NCI-H1417 (cell line): ENCODE measurements at regions not wholly inside any gene's neighbourhood (a gene's known extent, or its start where the extent isn't known, plus 50 kb on each side); places are given as distances from the start of the nearest gene placed in this dataset.

Source experiments
- DNase-seq, 3 experiments: peaks; one replicate each; lab custom pipeline; 2025; lab: John Stamatoyannopoulos, UW

DNA sequence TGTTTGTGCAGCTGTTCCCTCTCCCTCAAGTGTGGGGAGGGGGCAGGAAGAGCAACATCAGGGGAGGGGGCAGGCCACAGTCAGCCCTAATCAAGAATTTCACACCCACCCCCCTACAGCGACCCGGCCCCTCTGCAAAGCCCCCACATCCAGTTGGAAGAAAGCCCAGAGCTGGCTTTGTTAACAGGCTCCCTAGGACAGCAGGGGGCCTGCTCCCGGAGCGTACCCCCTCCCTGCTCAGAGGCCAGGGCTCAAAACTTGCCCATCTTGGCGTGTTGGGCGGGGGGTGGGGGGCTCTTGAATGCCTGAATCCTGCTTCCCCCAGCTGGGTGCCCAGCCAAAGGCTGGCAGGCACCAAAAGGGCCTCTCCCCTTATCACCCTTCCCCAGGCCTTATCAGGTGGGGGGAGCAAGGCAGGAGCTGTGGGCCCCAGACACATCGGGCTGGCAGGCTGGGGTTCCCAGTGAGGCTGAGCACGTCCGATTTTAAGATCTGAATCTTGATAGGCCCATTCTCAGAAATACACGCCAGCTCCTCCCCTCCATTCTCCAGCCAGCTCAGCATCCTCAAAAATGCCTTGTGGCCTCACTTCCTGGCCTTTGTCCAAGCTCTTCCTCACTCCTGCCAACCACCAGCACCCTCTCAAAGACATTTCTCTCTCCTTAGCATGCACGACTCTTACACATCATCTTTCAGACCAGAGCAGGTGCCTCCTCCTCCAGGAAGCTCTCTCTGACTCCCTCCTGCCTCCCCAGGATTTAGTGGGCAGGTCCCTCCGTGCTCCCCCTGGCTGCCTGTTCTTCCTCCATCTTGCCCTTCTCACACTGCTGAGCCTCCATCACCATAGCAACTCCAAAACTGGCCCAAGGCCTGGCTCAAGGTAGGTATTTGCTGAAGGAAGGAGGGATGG, 384.8 kb downstream of the MN1 start:
- peak in 2 of 3 experiments; percentile 7 to 45 for DNase-seq

GRCh38 chr22:27417421-27417814, 384.1 kb downstream of the MN1 start:
- DNase-seq = no peak

GRCh38 chr22:27418261-27418660, 383.3 kb downstream of the MN1 start:
- DNase-seq = no peak

GRCh38 chr22:27419473-27419872, 382.1 kb downstream of the MN1 start:
- no peak for DNase-seq

DNA sequence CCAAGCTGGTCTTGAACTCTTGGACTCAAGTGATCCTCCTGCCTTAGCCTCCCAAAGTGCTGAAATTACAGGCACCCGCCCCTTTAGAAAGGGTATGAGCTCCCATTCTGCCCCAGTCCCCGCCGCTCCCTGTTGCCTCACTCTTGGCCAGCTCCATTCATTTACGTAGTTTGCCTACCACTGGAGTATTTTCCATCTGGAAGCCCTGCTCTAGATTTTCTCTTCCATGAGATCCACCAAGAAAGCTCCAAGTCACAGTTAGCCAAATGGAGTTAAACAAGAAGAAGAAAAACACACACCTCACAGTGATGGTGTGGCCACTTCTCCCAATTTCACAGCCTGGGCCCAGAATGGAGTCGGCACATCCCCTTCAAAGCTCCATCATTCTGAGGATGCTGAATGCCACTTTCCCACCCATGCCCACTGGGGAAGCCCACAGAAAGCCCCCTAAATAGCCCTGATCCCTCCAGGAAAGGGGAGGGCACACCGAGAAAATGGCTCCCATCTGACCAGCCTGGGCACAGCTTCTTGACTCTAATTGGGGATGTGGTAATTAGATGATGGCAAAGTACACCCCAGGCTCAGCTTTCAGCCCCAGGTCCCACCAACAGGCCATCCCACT, 381.2 kb downstream of the MN1 start:
- DNase-seq = no peak

DNA sequence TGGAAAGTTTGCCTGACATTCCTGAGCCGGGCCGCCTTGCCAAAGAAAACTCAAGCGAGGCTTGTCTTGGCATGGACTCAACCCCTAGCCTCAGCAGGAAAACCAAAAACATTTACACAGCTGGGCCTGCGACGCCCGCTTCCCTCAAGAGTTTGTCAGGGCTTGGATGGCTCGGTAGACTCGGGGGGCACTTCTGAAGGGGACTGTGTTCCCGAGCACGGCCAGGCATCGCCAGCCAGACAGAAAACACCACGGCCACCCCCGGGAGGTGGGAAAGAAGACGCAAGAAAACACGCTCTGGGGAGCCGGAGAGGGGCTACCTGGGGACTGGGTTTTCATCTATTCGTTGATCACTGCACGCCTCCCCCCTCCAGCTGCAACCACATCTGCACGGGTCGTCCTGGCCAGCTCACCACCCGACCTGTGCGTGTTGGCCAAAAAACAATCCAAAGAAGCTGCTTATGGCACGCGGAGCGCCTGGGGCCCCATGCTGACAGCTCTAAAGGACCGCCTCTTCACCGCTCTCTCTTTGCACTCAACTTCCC, 380.7 kb downstream of the MN1 start:
- no peak for DNase-seq

GRCh38 chr22:27422442-27422841, 379.1 kb downstream of the MN1 start:
- DNase-seq = no peak

DNA sequence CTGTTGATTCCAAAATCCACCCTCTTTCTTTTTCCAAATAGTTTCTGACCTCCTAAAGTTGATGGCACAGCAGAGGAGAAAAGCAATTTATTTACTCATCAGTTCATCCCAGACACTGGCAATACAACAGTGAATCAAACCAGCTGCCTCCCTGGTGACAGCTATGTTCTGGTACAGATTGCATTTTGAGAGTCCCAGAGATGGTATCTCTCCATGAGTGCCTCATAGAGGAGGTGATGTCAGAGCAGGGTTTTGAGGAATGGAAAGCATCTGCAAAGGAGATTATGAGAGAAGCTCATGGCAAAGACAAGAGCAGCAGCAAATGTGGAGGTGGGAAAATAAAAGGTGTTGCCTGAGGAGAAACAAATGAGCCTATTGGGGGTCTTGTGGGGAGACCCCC, 377.2 kb downstream of the MN1 start:
- DNase-seq = no peak

- no peak for DNase-seq
Observed at GRCh38 chr22:27429476-27429875, 372.1 kb downstream of the MN1 start.

GRCh38 chr22:27431081-27431480, 370.5 kb downstream of the MN1 start:
- DNase-seq = no peak

GRCh38 chr22:27431896-27432295, 369.7 kb downstream of the MN1 start:
- no peak for DNase-seq

DNA sequence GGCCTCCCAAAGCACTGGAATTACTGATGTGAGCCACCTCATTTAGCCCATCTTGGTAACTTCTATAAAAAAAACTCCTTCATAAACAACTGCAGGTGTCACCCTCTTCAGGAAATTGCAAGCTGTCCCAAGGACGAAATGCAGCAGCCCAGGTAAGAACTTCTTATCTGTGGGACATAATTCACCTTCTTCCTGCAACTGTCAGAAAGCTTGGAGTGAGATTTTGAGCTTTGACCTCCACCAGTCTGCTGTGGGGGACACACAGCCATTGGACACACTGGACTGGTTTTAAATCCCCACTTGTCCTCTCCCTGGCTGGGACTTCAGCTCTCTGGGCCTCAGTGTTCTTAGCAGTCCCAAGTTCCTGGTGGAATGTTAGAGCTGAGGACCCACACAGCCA, 368.5 kb downstream of the MN1 start:
- DNase-seq = no peak

GRCh38 chr22:27433585-27434190, 367.9 kb downstream of the MN1 start:
- DNase-seq = no peak

DNA sequence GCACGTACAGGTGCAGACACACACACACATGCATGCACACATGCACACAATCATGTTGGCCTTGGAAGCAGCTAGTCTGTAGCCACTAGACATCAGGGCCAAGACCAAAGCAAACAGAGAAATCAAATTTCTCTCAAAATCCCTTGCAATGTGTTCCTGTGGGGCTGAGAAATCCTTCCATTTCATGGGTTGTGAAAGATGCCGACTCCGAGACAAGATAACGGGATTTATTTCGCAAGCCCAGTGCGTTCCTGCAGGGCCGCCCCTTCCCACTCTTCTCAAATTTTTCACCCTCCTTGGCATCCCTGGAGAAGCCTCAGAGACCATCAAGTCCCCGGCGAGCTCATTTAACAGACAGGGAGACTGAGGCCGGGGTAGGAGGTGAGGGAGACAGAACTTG, 366.7 kb downstream of the MN1 start:
- no peak for DNase-seq

DNA sequence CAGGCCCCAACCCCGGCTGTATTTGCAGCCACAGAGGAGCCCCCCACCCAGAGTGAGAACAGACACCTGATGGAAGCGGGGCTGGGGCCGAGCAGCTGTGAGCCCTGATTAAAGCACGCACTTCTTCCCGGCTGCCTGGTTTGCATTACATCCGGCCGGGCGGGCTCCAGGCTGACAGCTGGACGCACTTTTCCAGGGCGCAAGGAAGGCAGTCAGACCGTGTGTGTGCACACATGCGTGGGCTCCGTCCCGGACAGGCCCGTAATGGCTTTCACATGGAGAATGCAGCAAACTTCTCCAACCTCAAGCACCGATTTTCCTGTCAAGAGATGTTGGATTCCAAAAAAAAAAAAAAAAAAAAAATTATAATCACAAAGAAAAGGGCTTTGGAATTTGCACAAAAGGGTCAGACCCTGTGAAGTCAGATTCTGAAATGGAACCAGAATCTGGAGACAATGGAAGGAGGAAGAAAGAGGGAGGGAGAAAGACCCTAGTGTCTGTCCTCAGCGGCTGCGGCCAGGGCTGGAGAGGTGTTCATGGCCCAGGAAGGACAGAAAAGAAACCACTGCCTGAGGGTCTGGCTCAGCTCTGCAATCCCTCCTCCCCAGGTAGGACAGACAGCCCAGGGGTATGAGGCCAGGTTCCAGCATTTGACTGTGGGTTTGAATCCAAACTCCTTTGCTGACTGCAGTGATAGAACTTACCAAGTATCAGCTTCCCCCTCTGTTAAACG, 365.5 kb downstream of the MN1 start:
- no peak for DNase-seq

DNA sequence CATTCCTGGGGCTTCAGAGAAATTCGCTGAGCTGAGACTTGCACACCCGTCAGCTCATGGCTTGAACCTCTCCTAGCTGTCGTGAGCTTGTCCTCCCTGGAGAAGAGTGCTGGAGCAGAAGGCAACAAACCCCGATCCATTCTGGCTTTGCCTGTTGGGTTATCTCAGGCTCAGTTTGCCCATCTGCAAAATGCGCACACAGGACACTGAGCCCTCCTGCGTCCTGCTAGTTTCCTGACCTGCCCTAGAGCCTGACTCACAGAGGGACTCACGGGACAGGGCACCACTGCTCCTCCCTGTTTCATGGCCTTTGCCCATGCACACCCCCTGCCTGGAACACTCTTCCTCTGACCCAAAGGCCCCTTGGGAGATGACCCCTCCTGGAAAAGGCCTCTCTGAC, 365.0 kb downstream of the MN1 start:
- DNase-seq = no peak

DNA sequence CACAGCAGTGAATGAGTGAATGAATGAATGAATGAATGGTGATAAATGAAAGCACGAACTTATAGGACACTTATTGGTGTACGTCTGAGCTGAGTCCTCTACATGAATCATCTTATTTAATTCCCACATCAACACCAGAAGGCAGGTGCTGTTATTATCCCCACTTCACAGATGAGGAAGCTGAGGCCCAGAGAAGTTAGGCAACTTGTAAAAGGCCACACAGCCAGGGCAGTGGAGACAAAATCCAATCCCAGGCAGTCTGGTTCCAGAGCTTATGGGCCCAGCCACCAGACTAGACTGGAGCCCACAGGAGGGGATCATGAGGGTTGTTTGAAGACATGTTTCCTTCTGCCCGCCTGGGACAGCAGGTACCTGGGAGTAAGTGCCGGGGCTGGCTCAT, 364.0 kb downstream of the MN1 start:
- DNase-seq = no peak

- peak in 2 of 3 experiments; percentile 5 to 40 for DNase-seq
Observed at GRCh38 chr22:27438271-27438980, 363.1 kb downstream of the MN1 start.

DNA sequence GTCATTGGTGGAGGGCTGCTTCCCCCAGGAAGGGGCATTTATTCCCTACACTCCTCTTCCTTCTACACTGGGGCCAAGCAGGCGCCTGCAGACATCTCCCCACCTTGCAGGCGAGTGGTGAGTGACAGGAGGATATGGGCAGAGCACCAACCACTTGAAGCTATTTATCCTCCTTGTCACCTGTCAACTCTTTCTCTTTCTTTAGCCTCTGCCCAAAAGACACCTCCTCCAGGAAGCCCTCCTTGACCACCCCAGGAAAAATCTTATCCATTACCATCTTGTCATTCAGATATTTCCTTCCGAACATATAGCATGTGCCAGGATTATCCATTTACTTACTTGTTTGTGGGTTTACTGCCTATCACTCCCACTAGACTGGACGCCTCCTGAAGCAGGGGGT, 362.4 kb downstream of the MN1 start:
- no peak for DNase-seq

DNA sequence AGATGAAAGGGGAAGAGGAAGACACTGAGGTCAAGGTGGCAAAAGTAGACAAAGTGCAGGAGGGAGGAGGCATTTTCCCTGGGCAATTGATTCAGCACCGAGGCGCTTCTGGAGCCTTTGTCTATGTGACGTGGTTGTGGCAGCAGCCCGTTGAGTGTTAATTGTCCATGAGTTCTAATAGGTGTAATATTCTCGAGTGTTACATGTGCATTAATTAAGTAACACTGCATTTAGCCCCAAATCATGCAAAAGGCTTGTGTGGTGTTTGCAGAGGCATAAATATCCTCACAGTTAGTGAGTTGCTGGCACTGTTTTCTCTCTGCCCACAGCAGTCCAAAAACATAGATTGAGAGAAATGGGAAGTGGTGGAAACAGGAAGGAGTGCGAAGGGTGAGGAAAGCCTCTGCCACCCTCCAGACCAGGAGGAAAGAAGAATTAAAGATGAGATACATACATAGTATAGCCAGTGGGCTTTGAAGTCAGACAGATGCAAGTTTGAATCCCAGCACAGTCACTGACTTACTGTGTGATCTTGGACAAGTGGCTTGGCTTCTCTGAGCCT, 361.2 kb downstream of the MN1 start:
- peak in 1 of 3 experiments; percentile 3 for DNase-seq
